IMR-90 (cell line): ENCODE measurements at regions not wholly inside any gene's neighbourhood (a gene's known extent, or its start where the extent isn't known, plus 50 kb on each side); places are given as distances from the start of the nearest gene placed in this dataset.

Experiments
- ATAC-seq: fragments of 200-7000 bp; cut with Tn5 transposase; 2 replicates; pipeline ENCODE4 v1.9.1; 2020; ENCODE audit warnings: low read depth, mild to moderate bottlenecking, moderate library complexity
- BruUV-seq: library from RNA; stranded (reverse); fragments of 400-500 nt; replicated peaks from 2 replicates; lab custom pipeline; 2021; lab: Mats Ljungman, UMichigan
- CTCF ChIA-PET: fragments of 300-600 bp; formaldehyde crosslinking; extraction: SDS; loops from one replicate; lab custom pipeline; 2021; ENCODE audit warnings: antibody characterized with exemption; lab: Yijun Ruan, JAX
- POLR2A ChIA-PET: fragments of 300-600 bp; sonication (Branson Sonifier 250); formaldehyde crosslinking; loops from one replicate; lab custom pipeline; 2022; ENCODE audit warnings: antibody characterized with exemption; ENCODE audit not compliant: unreplicated experiment; lab: Charles Lee
- DNase-seq: peaks from one replicate; pipeline ENCODE4 v3.0.0; 2013
- H2AFZ ChIP-seq: replicated peaks from 2 replicates; pipeline ENCODE3; 2013; ENCODE audit warnings: low read length, mild to moderate bottlenecking; ENCODE audit not compliant: poor library complexity
- H2AK5ac ChIP-seq: 2 replicates; pipeline ENCODE4 v1.6.1; 2013; ENCODE audit warnings: low read depth, low read length, inconsistent platforms
- H2AK9ac ChIP-seq: replicated peaks from 2 replicates; pipeline ENCODE3; 2013; ENCODE audit warnings: mild to moderate bottlenecking, low read depth, low read length, moderate library complexity; ENCODE audit not compliant: poor library complexity
- H2BK120ac ChIP-seq: 2 replicates; pipeline ENCODE4 v1.6.1; 2013; ENCODE audit warnings: low read depth, low read length, inconsistent platforms
- H2BK15ac ChIP-seq: 3 replicates; pipeline ENCODE4 v1.6.1; 2013; ENCODE audit warnings: low read depth, low read length, inconsistent platforms
- H2BK20ac ChIP-seq: 2 replicates; pipeline ENCODE4 v1.6.1; 2013; ENCODE audit warnings: low read depth, mild to moderate bottlenecking, inconsistent platforms, low read length, moderate library complexity
- H2BK5ac ChIP-seq: 2 replicates; pipeline ENCODE4 v1.6.1; 2013; ENCODE audit warnings: mild to moderate bottlenecking, low read depth, low read length, inconsistent platforms; ENCODE audit not compliant: poor library complexity, severe bottlenecking
- H3K14ac ChIP-seq: replicated peaks from 2 replicates; pipeline ENCODE4 v1.6.1; 2013; ENCODE audit warnings: low read depth, low read length, inconsistent platforms
- H3K18ac ChIP-seq: 2 replicates; pipeline ENCODE4 v1.6.1; 2013; ENCODE audit warnings: low read depth, low read length, control low read depth
- H3K23ac ChIP-seq: 2 replicates; pipeline ENCODE4 v1.6.1; 2013; ENCODE audit warnings: low read depth, low read length, inconsistent platforms
- H3K27ac ChIP-seq: 2 replicates; pipeline ENCODE4 v1.5.1; 2013; ENCODE audit warnings: mild to moderate bottlenecking, control low read depth, low read length; ENCODE audit not compliant: insufficient read depth
- H3K27me3 ChIP-seq: 2 replicates; pipeline ENCODE4 v1.6.1; 2013; ENCODE audit warnings: low read length; ENCODE audit not compliant: control insufficient read depth, insufficient read depth
- H3K36me3 ChIP-seq: 2 replicates; pipeline ENCODE4 v1.6.1; 2013; ENCODE audit warnings: low read length, mixed read lengths; ENCODE audit not compliant: control insufficient read depth, insufficient read depth
- H3K4ac ChIP-seq: 2 replicates; pipeline ENCODE4 v1.6.1; 2013; ENCODE audit warnings: low read depth, low read length, inconsistent platforms
- H3K4me1 ChIP-seq: 2 replicates; pipeline ENCODE4 v1.6.1; 2013; ENCODE audit warnings: low read length, mixed read lengths; ENCODE audit not compliant: control insufficient read depth, insufficient read depth
- H3K4me2 ChIP-seq: 2 replicates; pipeline ENCODE4 v1.6.1; 2013; ENCODE audit warnings: low read depth, mild to moderate bottlenecking, control low read depth, low read length, moderate library complexity
- H3K4me3 ChIP-seq: 2 replicates; pipeline ENCODE4 v1.5.1; 2013; ENCODE audit warnings: low read depth, mild to moderate bottlenecking, control low read depth, low read length, moderate library complexity; ENCODE audit not compliant: insufficient read depth
- H3K56ac ChIP-seq: 2 replicates; pipeline ENCODE4 v1.6.1; 2013; ENCODE audit warnings: low read length, inconsistent platforms; ENCODE audit not compliant: insufficient read depth; ENCODE audit errors: extremely low read depth
- H3K79me1 ChIP-seq, 2 experiments: 2 replicates each; pipeline ENCODE4 v1.6.1; 2013; ENCODE audit warnings: low read length in 2 of 2, inconsistent platforms in 1 of 2, low read depth in 1 of 2
- H3K9ac ChIP-seq: 2 replicates; pipeline ENCODE4 v1.6.1; 2013; ENCODE audit warnings: low read depth, low read length, control low read depth
- H3K9me1 ChIP-seq: 2 replicates; pipeline ENCODE4 v1.6.1; 2013; ENCODE audit warnings: low read length, inconsistent platforms; ENCODE audit not compliant: insufficient read depth
- H3K9me3 ChIP-seq: 2 replicates; pipeline ENCODE4 v1.6.1; 2013; ENCODE audit warnings: low read length; ENCODE audit not compliant: control insufficient read depth, insufficient read depth
- H4K20me1 ChIP-seq: 2 replicates; pipeline ENCODE4 v1.6.1; 2013; ENCODE audit warnings: low read length, inconsistent platforms; ENCODE audit not compliant: insufficient read depth
- H4K5ac ChIP-seq: 2 replicates; pipeline ENCODE4 v1.6.1; 2013; ENCODE audit warnings: mild to moderate bottlenecking, low read depth, low read length, control low read depth
- H4K8ac ChIP-seq, 2 experiments: 2 replicates each; pipeline ENCODE4 v1.6.1; 2013; ENCODE audit warnings: low read depth in 2 of 2, low read length in 2 of 2, control low read depth in 1 of 2, inconsistent platforms in 1 of 2
- H4K91ac ChIP-seq: 2 replicates; pipeline ENCODE4 v1.6.1; 2013; ENCODE audit warnings: low read depth, low read length, inconsistent platforms; ENCODE audit not compliant: insufficient read depth
- CTCF ChIP-seq: conservative IDR thresholded peaks from 2 replicates; pipeline ENCODE4 v1.5.1; 2012; ENCODE audit warnings: mild to moderate bottlenecking, low read depth, low read length, improper control_type of control experiment
- ELK1 ChIP-seq: fragments of 150-350 bp; IDR thresholded peaks from 2 replicates; pipeline ENCODE4 v1.6.1; 2016; ENCODE audit warnings: low read depth, mild to moderate bottlenecking, low read length, moderate library complexity, borderline replicate concordance
- MAZ ChIP-seq: IDR thresholded peaks from 2 replicates; pipeline ENCODE4 v1.6.1; 2012; ENCODE audit warnings: low read depth, mild to moderate bottlenecking, low read length, improper control_type of control experiment, moderate library complexity, borderline replicate concordance
- NFE2L2 ChIP-seq: fragments of 150-350 bp; IDR thresholded peaks from 2 replicates; pipeline ENCODE4 v1.6.1; 2016; ENCODE audit warnings: low read depth, mild to moderate bottlenecking, low read length
- RAD21 ChIP-seq: IDR thresholded peaks from 2 replicates; pipeline ENCODE4 v1.6.1; 2012; ENCODE audit warnings: low read length, improper control_type of control experiment
- RCOR1 ChIP-seq: IDR thresholded peaks from 2 replicates; pipeline ENCODE4 v1.6.1; 2012; ENCODE audit warnings: mild to moderate bottlenecking, low read length, improper control_type of control experiment; ENCODE audit not compliant: insufficient replicate concordance
- SMC3 ChIP-seq: fragments of 150-350 bp; IDR thresholded peaks from 2 replicates; pipeline ENCODE4 v1.6.1; 2016; ENCODE audit warnings: low read depth, mild to moderate bottlenecking, antibody characterized with exemption, low read length, moderate library complexity
- WGBS, 2 experiments: methylation state at CpG; one replicate each; pipeline versions ENCODE4 v1.1.5 to v1.1.7; 2013; ENCODE audit warnings: missing lambda C conversion rate in 2 of 2; ENCODE audit not compliant: insufficient read length in 1 of 2; ENCODE audit errors: extremely low coverage in 2 of 2; 5-methylcytosine and 5-hydroxymethylcytosine counted together
- dilution Hi-C: fragments of 300-500 bp; cut with HindIII; formaldehyde crosslinking; loops from one replicate; pipeline ENCODE4 v1.14.3; 2018; ENCODE audit warnings: low sequenced_read_pairs; ENCODE audit not compliant: unreplicated experiment
- in situ Hi-C: fragments of 300-500 bp; cut with MboI; formaldehyde crosslinking; loops from 3 replicates; pipeline ENCODE4 v1.14.3; 2019; ENCODE audit warnings: low sequenced_read_pairs, inconsistent platforms, mixed read lengths
- intact Hi-C: fragments of 100-400 bp; cut with micrococcal nuclease; formaldehyde crosslinking; loops from 2 replicates; pipeline ENCODE4 v1.10.0; 2022

- in situ Hi-C loops (no loop called here), dilution Hi-C loops (no loop called here), intact Hi-C loops (no loop called here)
- Histone ChIP-seq H2AK5ac (no peak overlapping the region), H4K5ac (no peak overlapping the region), H3K4me1 (no peaks in the 10 kb centered on the region), H2BK20ac (no peak overlapping the region), H3K9me1 (no peaks in the 10 kb centered on the region), H3K36me3 (no peaks in the 10 kb centered on the region), H2BK120ac (no peak overlapping the region), H3K4me2 (no peak overlapping the region), H2BK5ac (no peak overlapping the region), H3K9ac (no peak overlapping the region), H2AFZ (no peak overlapping the region), H3K18ac (no peak overlapping the region), H3K56ac (no peak overlapping the region), H3K79me1 (no peaks in the 10 kb centered on the region), H2BK15ac (no peak overlapping the region), H4K8ac (no peak overlapping the region), H4K91ac (no peak overlapping the region), H3K23ac (no peak overlapping the region), H3K4me3 (no peak overlapping the region), H3K27ac (no peak overlapping the region), H2AK9ac (no peak overlapping the region), H3K14ac (no peak overlapping the region), H3K9me3 (peaks cover 2% of the 10 kb centered on the region; the same call in 1 of the 2 replicates), H4K20me1 (no peaks in the 10 kb centered on the region), H3K27me3 (no peaks in the 10 kb centered on the region), H3K4ac (no peak overlapping the region)
- ATAC-seq (no peak), DNase-seq (no peak)
- TF ChIP-seq MAZ (no peak), CTCF (no peak), NFE2L2 (no peak), RAD21 (no peak), RCOR1 (no peak), SMC3 (no peak), ELK1 (no peak)
- BruUV-seq = no TSS peak
- POLR2A ChIA-PET = no interaction called here
- WGBS, 2 experiments = 50% methylated on average over 1 of the region's 4 CpGs; no CpG with 5 or more reads in 1 of the 2 experiments
- CTCF ChIA-PET = no interaction called here
These were observed 53.9 kb upstream of the OLFM4 start for GRCh38 chr13:52974711-52975110.
